ENCODE measurements at regions not wholly inside any gene's neighbourhood (a gene's known extent, or its start where the extent isn't known, plus 50 kb on each side); places are given as distances from the start of the nearest gene placed in this dataset.

GRCh38 chr1:110750562-110750961, 75.8 kb upstream of the KCNA3 start:
- no peak for TF ChIP-seq CTCF (IDR thresholded peaks at IDR 0.05)
- no peak for TF ChIP-seq EZH2 (IDR thresholded peaks at IDR 0.05)

All from neural progenitor cell (in vitro differentiated cells).